Left lung (tissue), 4 donors: ENCODE measurements at regions not wholly inside any gene's neighbourhood (a gene's known extent, or its start where the extent isn't known, plus 50 kb on each side); places are given as distances from the start of the nearest gene placed in this dataset.

Experiments
- ATAC-seq: fragments of 200-7000 bp; cut with Tn5 transposase; one replicate; pipeline ENCODE4 v1.9.1; 2020; ENCODE audit warnings: moderate library complexity
- DNase-seq, 4 donors: peaks; one replicate each; pipeline ENCODE4 v3.0.0-alpha.2; 2013 to 2020
- H3K27ac ChIP-seq, 2 donors: fragments of 200-600 bp; sonication (generic) in 1 of 2; one replicate each; pipeline versions ENCODE4 v1.5.0 to v1.8.0; 2020 to 2021
- H3K27me3 ChIP-seq, 2 donors: fragments of 200-600 bp; sonication (generic) in 1 of 2; one replicate each; pipeline versions ENCODE4 v1.5.0 to v1.8.0; 2020 to 2021
- H3K36me3 ChIP-seq, 2 donors: fragments of 200-600 bp; sonication (generic) in 1 of 2; one replicate each; pipeline versions ENCODE4 v1.5.0 to v1.8.0; 2020 to 2021
- H3K4me1 ChIP-seq, 2 donors: fragments of 200-600 bp; one replicate each; pipeline ENCODE4 v1.8.0; 2021
- H3K4me3 ChIP-seq, 2 donors: fragments of 200-600 bp; sonication (generic) in 1 of 2; one replicate each; pipeline versions ENCODE4 v1.5.0 to v1.8.0; 2020 to 2021; ENCODE audit warnings: mild to moderate bottlenecking in 1 of 2
- H3K9me3 ChIP-seq, 2 donors: fragments of 200-600 bp; sonication (generic) in 1 of 2; one replicate each; pipeline versions ENCODE4 v1.5.0 to v1.8.0; 2020 to 2021
- intact Hi-C, 2 donors: fragments of 100-400 bp; cut with DNase I; formaldehyde crosslinking; loops; one replicate each; pipeline versions ENCODE4 v1.11.2 to v1.14.2; 2022
- TF ChIP-seq, protein P1 (sequence below), 2 donors: fragments of 200-600 bp; sonication (generic) in 1 of 2; IDR thresholded peaks; one replicate each; pipeline versions ENCODE4 v1.5.0 to v1.8.0; 2021; ENCODE audit warnings: antibody characterized with exemption in 2 of 2
- donor health status: DM: no; HTN: yes; CAD: no.
- donor health status: DM: no; HTN: no; CAD: no.

DNA sequence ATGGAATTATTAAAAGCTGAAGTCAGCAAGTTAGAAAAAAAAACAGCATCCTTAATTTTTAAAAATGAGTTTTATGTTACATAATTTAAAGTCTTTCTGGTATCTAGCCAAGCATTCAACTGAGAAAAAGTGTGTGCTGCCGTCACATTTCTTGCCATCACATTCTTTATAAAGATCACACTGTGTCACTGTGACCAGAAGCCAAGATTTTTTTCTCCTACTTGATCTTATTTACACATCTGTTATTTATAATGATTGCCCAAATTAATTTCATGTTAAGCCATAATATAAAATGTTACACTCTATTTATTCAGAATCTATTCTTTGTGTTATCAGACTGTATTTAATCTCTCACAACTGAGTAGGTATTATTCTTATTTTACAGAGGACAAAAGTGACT lies 1603.7 kb downstream of the PLA2G4A start:
- H3K27ac ChIP-seq = no peak overlapping the region
- no peak overlapping the region for H3K4me3 ChIP-seq
- no peaks in the 10 kb centered on the region for H3K27me3 ChIP-seq
- ATAC-seq (no peak), DNase-seq (no peak)
- no peaks in the 10 kb centered on the region for H3K9me3 ChIP-seq
- no peaks in the 10 kb centered on the region for H3K36me3 ChIP-seq
- no peaks in the 10 kb centered on the region for H3K4me1 ChIP-seq
- TF ChIP-seq, protein P1, sequence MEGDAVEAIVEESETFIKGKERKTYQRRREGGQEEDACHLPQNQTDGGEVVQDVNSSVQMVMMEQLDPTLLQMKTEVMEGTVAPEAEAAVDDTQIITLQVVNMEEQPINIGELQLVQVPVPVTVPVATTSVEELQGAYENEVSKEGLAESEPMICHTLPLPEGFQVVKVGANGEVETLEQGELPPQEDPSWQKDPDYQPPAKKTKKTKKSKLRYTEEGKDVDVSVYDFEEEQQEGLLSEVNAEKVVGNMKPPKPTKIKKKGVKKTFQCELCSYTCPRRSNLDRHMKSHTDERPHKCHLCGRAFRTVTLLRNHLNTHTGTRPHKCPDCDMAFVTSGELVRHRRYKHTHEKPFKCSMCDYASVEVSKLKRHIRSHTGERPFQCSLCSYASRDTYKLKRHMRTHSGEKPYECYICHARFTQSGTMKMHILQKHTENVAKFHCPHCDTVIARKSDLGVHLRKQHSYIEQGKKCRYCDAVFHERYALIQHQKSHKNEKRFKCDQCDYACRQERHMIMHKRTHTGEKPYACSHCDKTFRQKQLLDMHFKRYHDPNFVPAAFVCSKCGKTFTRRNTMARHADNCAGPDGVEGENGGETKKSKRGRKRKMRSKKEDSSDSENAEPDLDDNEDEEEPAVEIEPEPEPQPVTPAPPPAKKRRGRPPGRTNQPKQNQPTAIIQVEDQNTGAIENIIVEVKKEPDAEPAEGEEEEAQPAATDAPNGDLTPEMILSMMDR (IDR thresholded peaks at IDR 0.05) = no peak
- intact Hi-C loops = no loop called here

DNA sequence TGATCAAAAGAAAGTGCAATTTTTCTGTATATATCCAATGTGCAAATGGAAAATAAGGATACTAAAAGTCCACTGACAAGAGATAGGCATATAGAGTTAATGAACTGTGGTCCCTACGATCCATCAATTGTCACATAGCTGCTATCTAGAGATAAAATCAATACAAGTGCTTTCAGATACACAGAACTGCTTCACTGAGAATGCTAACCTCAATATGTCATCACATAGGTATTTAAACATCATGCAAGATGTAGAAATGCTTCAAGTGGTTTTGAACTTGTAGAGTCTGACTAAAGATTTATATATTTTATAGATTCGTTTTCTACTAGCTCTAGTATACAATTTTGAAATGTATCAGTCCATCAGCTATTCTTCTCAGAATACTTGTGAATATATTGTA lies 1604.7 kb downstream of the PLA2G4A start:
- H3K9me3 ChIP-seq = no peaks in the 10 kb centered on the region
- no peak overlapping the region for H3K4me3 ChIP-seq
- intact Hi-C loops = no loop called here
- H3K36me3 ChIP-seq = no peaks in the 10 kb centered on the region
- no peaks in the 10 kb centered on the region for H3K27me3 ChIP-seq
- H3K4me1 ChIP-seq = no peaks in the 10 kb centered on the region
- TF ChIP-seq, protein P1 (IDR thresholded peaks at IDR 0.05) = no peak
- DNase-seq (no peak), ATAC-seq (no peak)
- H3K27ac ChIP-seq = no peak overlapping the region

DNA sequence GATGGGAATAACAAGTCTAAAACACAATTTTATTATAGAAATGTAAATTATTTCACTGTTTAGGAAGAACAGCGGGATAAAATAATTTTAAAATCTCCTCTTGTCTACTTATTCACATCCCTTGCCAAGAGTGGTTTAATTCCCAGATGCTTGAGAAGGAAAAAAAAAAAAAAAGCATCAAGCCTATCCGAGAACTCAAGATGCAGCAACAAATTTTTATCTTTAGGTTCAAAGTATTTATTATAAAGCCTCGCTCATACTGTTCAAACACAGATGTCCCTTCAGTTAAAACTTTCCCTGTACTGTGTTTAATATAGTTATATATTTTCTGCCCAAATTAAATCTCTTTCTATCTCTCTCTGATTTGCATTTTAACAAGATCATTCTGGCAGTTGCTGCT lies 1615.8 kb downstream of the PLA2G4A start:
- ATAC-seq = no peak
- H3K36me3 ChIP-seq = no peaks in the 10 kb centered on the region
- intact Hi-C loops = no loop called here
- DNase-seq = no peak
- H3K4me3 ChIP-seq = no peak overlapping the region
- H3K9me3 ChIP-seq = no peaks in the 10 kb centered on the region
- TF ChIP-seq, protein P1 (IDR thresholded peaks at IDR 0.05) = no peak
- H3K27me3 ChIP-seq = no peaks in the 10 kb centered on the region
- H3K27ac ChIP-seq = no peak overlapping the region
- H3K4me1 ChIP-seq = no peaks in the 10 kb centered on the region

DNA sequence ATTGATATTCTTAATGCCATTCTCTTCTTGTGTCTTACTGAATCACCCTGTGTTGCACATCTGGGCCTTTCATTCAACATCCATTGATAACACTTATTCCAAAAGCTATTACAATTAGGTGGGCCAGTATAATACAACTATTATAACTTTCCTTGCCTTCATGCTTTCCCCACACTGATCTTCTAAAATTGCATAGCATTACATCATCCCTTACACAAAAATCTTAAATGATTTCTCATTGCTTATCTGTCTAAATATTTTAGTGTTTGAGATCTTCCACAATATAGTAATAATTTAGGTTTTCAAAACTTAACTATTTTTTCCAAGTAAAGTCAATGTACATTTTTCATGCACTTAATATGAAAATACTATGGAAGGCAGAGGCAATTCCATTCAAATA lies 1634.1 kb downstream of the PLA2G4A start:
- DNase-seq = no peak
- H3K27ac ChIP-seq = no peak overlapping the region
- intact Hi-C loops = no loop called here

DNA sequence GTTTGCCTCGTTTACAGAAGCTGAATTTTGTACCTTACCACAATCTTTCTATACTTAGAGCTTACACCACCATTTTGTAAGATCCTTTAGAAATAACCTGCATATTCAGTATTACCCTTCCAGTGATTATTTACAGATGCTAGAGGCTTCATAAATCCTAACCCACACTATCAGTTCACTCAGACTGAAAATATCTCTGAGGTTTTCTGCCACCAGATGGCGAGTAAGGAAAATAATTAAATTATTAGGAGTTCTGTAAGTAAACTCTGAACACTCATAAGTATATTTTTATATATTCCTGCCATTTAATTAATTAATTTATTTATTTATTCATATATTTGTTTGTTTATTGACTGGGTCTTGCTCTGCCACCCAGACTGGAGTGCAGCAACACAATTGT lies 1635.2 kb downstream of the PLA2G4A start:
- Histone ChIP-seq H3K27me3 (no peaks in the 10 kb centered on the region), H3K27ac (no peak overlapping the region), H3K36me3 (no peaks in the 10 kb centered on the region), H3K4me3 (no peak overlapping the region), H3K9me3 (no peaks in the 10 kb centered on the region), H3K4me1 (no peaks in the 10 kb centered on the region)
- no peak for DNase-seq
- TF ChIP-seq, protein P1 (IDR thresholded peaks at IDR 0.05) = no peak
- no peak for ATAC-seq
- intact Hi-C loops = no loop called here

More for the DNA sequence above, 1634.1 kb downstream of the PLA2G4A start:
- TF ChIP-seq, protein P1 (IDR thresholded peaks at IDR 0.05) = no peak
- H3K27me3 ChIP-seq = no peaks in the 10 kb centered on the region
- no peak for ATAC-seq
- H3K9me3 ChIP-seq = no peaks in the 10 kb centered on the region
- H3K36me3 ChIP-seq = no peaks in the 10 kb centered on the region
- H3K4me1 ChIP-seq = no peaks in the 10 kb centered on the region
- H3K4me3 ChIP-seq = no peak overlapping the region
